Middle frontal gyrus (tissue), 1 donor: ENCODE measurements at regions not wholly inside any gene's neighbourhood (a gene's known extent, or its start where the extent isn't known, plus 50 kb on each side); places are given as distances from the start of the nearest gene placed in this dataset.
"Not testable (repeated sequence)": the region's sequence is repeated elsewhere in the genome, so short reads cannot be mapped to it uniquely, and the experiment has no call there.

ENCODE experiments used
- DNase-seq: peaks from one replicate; pipeline ENCODE4 v3.0.0-alpha.2; 2015; ENCODE audit warnings: low spot score; ENCODE audit errors: extremely low spot score

DNA sequence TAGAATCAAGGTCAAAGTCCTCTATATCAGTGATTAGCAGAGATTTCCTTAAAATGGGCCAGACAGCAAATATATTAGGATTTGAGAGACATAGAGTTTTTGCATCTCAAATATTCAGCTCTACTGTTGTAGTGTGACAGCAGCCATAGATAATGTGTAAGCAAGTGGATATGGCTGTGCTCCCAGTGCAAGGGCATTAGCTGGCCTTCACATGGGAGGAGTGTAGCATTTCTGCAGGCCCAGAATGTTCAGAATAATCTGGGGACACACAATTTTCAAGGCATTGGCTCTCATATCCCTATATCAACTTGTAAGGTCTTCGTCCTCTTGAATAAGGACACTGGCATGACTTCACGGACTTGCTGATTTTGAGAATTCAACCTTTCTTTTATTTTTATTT lies 402.3 kb upstream of the ADAMTS5 start:
- DNase-seq = no peak

DNA sequence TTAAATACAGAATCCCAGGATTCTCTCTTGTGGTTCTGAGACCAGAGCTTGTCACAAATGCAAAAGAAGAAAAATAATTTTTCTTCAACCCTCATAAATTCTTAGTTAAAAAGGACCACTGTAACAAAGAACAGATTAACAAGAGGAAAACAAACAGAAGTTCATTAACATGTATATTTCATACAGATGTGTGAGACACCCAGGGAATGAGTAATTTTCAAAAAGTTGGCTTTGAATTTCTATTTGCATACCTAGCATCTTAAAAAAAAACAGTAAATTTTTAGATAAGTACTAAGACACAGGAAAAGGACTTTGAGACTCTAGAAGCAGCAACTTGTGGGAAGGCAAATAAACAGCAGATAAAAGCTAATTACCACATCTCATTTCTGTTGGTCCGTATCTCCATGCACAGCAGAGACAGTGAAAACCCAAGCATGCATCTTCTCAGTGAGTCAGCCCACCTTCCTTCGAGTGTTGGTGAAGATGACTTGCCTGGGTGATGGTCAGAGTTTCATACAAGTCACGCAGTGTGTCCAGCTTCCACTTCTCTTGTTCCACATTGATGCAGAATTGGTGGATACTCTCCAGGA lies 399.9 kb upstream of the ADAMTS5 start:
- no peak for DNase-seq

DNA sequence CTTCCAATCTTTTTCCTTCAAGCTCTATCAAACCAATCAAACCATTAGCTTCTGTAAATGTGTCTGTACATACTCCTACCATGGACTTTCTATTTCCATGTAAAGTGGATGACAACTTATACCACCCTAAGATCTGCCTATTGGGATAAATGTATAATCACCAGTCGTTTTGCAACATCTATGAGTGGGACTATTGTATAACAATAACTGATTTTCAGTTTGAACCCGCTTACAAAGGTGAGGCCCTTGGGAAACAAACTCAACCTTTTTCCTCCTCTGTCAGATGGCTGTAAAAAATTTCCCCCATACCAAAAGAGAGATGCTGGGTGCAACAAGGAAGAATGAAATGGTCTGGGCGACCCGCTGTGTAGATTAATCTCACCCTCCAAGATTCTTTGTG lies 399.1 kb upstream of the ADAMTS5 start:
- DNase-seq = no peak

DNA sequence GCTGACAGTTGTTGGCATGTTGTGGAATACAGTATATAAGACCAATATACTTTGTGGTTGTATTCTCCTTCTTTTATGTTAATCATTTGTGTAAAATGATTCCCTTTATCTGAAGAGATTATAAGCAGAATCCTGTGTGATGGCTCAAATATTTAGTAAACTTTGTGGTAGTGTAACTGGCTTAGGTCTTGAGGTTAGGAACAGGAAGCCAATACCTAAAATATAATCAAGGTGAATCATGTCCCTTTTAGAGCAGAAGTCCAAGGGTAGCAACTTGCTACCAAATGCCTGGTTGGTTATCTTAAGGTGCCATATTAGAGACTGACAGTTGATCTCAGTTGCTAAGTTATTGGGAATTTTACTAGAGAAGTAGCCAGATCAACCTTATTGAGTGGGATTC lies 398.5 kb upstream of the ADAMTS5 start:
- DNase-seq = no peak

- DNase-seq = no peak
These were observed 397.0 kb upstream of the ADAMTS5 start for GRCh38 chr21:27363719-27364477.

DNA sequence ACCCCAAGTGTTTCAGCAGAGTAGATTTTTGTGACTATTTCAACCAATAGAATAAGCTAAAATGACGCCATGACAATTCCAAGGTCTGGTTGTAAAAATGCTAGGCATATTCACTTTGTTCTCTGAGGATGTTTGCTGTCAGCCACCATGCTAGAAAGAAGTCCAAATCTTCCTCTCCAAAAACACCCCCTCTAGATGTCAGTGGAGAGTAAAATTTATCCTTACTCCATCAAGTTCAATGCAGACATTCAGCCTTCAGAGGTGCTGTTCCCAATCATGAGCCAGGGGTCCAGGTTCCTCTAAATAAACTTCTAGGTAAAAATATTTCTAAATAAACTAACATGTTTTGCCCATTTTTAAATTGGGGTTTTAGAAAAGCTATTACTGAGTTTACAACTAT lies 395.4 kb upstream of the ADAMTS5 start:
- DNase-seq = no peak

GRCh38 chr21:27359141-27359540 lies 392.3 kb upstream of the ADAMTS5 start:
- no peak for DNase-seq

- no peak for DNase-seq
These were observed 386.0 kb upstream of the ADAMTS5 start for GRCh38 chr21:27352885-27353284.

- DNase-seq = no peak
These were observed 379.2 kb upstream of the ADAMTS5 start for GRCh38 chr21:27346041-27346448.

DNA sequence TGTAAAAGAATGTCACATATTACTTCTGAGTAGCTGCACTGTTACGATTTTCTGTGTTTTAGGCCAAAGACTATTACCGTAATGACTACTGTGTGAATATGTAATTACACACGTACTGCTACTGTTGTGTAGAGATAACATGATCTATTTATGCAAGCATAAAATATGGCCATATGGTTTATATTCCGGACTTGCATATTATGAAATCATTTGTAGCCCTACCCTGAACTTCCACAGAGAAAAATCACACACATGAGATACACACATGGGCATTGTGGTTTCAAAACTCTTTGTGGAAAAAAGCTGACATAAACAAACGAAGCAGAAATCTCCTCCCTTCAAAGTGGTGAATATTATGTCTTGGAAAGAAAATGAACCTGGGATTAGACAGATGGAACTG lies 373.0 kb upstream of the ADAMTS5 start:
- DNase-seq = no peak

- not testable (repeated sequence) for DNase-seq
These were observed 371.1 kb upstream of the ADAMTS5 start for GRCh38 chr21:27338007-27338406.

GRCh38 chr21:27333096-27333495 lies 366.2 kb upstream of the ADAMTS5 start:
- no peak for DNase-seq

DNA sequence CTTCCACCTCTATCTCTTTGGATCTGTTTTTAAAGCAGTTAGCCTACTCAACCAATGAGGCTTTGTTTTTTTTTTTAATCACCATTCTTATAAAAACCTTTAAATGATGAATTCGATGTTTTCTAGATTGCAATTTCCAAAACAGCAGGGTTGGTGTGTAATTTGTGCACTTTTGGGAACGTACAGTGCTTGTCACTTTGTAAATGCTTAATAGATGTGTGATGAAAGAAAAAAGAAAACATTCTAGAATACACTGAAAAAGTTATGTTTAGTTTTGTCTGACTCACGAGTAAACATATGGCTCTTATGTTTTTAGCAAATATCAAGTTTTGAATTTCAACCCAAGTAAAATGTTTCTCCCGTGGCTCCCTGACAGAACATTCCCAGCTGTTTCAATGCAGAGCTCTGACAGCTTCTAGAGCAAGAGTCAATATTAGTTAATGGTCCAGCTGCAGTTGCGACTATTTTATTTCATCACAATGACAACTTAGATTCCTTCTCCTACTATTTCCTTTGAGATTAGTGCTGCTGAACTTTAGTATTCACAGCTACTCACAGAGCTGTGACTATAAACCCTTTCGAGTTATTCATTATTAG lies 362.5 kb upstream of the ADAMTS5 start:
- no peak for DNase-seq

DNA sequence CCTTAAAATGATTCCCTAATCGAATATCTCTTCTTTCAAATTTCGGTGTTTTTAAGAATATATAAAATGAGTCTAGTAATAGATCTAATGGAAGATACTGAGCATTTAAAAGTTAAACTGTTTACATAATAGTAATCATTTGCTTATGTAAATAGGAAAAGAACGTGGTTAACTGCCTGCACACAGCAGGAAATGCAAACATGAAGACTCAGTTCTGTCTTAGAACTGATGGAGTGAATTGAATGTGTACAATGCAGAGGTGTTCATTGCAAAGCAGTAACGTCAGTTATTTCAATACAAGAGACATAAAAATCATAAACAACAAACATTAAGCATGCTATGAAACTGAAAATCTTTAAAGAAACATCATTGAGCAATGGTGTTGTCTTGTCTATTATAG lies 359.4 kb upstream of the ADAMTS5 start:
- DNase-seq = no peak

GRCh38 chr21:27323331-27323730 lies 356.4 kb upstream of the ADAMTS5 start:
- no peak for DNase-seq

GRCh38 chr21:27321791-27322190 lies 354.9 kb upstream of the ADAMTS5 start:
- DNase-seq = no peak

DNA sequence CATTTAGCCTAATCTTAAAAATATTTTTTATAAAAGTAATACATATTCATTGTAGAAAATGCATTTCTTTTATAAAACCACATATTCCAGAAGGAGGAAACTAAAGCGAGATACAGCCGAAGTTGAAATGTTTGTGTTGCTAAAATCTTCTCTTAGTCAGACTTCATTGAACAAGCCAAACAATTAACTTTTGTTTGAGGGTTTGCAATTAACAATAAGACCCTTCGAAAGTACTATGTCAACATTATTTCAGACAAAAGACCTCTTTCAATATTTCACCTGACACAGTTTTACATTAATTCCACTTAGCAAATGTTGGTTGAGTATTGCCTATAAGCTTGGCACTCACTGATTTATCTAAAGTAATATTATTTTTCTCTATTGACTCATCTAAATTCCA lies 354.0 kb upstream of the ADAMTS5 start:
- no peak for DNase-seq

- DNase-seq = not testable (repeated sequence)
These were observed 350.7 kb upstream of the ADAMTS5 start for GRCh38 chr21:27317601-27318000.

DNA sequence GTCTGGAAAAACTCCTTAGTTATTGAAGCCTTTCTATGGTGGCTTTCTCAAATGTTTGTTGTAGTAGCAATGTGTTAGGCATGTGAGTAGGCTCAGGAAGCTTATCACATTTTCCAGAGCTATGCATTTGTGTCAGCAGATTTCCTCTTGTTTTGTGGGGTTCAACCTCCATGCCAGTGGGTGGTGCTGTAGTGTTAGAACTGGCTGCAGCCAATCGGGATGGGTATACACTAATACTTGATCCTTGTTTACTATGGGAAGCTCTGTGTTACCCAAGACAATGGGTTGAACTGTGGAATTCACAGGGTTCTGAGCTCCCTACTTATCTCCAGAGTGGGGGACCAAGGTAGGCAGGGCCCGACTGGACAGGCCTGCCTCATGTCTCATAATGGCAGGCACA lies 348.5 kb upstream of the ADAMTS5 start:
- no peak for DNase-seq

- no peak for DNase-seq
These were observed 347.2 kb upstream of the ADAMTS5 start for GRCh38 chr21:27314131-27314530.

DNA sequence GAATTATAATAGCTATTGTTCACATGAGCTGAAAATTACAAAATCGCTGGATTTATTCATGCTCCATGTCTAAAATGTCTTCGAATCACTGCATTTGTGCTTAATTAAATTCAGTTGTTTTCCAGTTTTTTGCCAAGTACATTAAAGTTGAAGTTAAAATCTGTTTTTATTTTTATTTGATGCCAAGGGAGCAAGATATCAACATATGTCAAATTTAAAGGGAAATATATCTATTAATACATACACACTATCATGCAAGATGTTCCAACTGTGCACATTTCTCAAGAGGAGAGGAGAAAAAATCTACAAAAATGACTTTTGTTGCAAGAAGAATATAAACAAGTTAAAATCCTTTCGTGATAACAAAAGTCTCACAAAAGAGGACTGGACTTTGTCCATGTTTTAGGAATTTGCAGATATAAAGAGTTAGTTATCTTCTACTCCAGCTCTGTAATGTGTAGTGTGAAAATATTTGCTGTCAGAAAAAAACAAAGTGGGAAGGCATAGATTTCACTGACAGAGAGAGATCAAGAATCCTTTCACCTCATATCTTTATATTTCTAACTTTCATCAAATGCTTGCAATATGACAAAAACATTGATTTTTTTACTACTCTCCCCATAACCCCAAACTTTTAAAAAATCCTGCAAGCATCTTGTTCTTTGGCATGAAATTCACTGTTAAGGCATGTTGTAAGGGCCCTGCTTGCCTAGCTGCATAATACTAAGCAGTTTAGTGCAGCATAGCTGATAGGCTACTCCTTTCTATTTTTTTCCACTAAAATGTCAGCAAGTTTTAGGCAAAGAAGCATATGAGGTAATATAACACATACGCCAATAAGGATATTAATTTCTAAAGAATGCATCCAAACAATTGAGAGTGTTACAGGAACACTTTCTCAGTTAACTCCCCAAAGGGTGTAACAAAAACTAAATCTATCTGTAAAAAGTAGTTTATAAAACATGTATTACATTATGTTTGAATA lies 340.2 kb upstream of the ADAMTS5 start:
- DNase-seq = no peak

DNA sequence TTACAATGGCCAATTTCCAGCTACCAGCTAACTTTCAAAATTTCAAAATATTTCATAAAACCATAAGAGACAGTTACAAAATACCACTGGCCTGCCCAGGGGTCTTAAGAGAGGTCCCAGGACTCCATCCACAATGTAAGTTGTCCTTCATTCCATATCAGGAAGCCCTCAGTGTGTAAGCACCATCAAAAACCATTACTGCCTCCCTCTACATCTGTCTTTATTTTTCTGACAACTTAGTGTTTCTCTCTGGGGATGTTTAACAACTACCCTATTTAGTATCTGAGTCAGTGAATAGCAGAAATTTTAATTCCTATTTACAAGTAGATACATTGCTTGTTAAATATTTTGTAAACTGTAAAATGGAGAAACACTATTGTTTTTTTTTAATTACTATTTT lies 339.3 kb upstream of the ADAMTS5 start:
- DNase-seq = no peak
